Suppressor macrophage treated with lipopolysaccharide for 4 hours (primary cell): ENCODE measurements at regions not wholly inside any gene's neighbourhood (a gene's known extent, or its start where the extent isn't known, plus 50 kb on each side); places are given as distances from the start of the nearest gene placed in this dataset.

Experiments used
- DNase-seq: peaks from one replicate; pipeline ENCODE4 v3.0.0-alpha.2; 2020

DNA sequence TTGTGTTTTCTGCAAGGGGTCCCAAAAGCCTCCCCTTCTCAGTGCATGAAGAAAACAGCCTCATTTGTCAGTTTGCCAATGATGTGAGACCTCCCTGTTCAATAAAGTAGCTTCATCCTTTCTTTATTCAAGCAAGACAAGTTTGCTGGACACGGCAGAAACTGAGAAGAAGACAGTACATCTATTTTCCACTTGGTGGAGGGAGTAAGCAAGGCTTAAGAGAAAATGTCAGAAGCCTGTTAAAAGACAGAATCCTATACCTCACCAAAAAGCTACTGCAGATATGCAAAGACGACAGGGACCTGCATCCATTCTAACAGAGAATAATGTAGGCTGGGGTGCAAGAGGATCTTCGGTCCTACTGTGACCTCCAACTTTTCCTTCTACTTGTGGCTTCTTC, 506.8 kb upstream of the VRK2 start:
- no peak for DNase-seq

GRCh38 chr2:57542081-57542480, 504.5 kb upstream of the VRK2 start:
- DNase-seq = no peak

GRCh38 chr2:57543211-57543610, 503.4 kb upstream of the VRK2 start:
- no peak for DNase-seq

GRCh38 chr2:57544624-57545023, 502.0 kb upstream of the VRK2 start:
- no peak for DNase-seq

- DNase-seq = no peak
Observed at GRCh38 chr2:57546478-57546877, 500.1 kb upstream of the VRK2 start.

DNA sequence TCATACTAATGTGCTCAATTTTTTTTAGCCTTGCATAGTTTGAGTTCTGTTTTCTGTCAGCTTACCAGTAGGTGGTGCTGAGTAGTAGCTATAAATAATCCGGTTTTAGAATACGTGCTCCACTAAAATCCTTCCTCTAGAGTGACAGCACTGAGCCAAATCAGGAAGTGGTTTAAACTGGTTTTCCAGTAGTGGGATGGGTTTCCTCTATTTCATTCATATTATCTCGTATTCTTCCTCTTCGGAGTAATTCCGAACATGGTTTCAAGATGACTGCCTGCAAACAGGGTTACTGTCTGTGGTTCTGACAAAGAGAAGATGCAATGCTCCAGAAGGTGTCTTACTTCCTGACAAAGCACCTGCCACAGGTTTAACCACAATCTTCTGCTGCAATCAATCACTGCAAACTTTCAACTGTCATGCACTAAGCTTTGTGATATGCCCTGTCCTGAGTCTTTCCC, 496.9 kb upstream of the VRK2 start:
- DNase-seq = peak; percentile 72

- DNase-seq = no peak
Observed at GRCh38 chr2:57550912-57551311, 495.7 kb upstream of the VRK2 start.

DNA sequence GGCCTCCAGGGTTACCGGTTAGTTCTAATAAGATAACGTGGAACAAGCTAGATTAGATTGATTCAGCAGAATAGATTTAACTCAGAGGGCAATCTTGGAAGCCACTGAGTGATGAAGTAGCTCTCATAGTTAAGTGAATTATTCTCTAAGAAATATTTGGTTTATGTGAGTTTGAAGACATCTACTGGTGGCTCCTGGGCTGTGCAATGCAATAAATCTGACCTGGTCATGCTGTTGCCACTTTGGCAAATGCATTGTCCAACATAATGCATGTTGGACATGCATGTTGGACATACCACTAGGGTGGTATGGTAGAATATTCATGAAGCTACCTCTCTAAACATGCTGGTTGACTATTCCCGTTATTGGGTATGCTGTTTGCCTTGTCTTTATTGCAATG, 493.7 kb upstream of the VRK2 start:
- DNase-seq = no peak

DNA sequence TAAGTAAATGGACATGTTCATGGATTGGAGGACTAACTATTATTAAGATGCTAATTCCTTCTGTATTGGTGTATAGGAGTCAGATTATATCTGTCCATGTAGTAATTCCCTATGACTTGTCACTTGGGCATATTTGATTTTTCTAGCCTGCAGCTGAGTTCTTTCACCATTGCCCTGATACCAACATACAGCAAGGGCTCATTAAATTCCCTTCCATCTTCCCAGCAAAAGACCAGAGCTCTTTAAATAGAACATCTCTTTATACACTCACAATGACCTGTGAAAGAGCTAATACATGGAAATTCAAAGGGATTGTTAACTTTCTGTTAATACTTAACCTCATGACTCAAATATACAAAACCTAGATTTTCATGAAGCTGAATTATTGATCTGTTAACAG, 492.3 kb upstream of the VRK2 start:
- DNase-seq = no peak

DNA sequence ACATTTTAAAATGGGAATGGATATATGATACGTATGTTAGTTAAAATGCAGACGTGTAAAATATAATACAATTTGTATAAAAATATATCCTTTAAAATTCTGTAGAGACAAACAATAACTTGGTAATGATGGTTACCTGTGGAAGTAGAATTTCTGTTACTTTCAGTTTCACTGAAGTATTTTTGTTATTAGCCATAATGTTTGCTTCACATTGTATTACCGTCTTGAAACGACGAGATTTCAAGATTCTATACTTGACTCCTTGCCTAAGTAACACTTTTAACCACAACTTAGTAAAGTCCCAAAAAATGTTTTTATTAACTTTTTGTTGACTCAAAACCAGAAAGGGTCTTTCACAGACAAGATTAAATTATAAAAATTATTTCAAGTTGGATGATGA, 488.3 kb upstream of the VRK2 start:
- DNase-seq = no peak

- no peak for DNase-seq
Observed at GRCh38 chr2:57562495-57562894, 484.1 kb upstream of the VRK2 start.

DNA sequence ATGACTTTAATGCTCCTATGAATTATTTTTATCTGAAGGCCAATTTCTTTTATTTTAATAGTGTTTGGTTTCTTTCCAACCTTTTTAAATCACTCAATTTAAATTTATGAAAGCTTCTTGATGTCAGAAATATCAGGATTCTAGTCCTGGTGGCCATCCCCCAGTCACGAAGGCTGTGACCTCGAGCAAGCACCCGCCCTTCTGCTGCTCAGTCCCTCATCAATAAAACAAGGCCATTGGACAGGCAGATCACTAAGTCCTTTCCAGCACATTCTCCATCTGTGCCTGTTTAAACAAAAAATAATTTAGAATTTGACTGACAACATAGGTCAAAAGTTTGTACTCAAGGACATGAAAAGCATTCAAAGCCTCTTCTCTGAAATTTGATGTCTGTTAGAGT, 483.6 kb upstream of the VRK2 start:
- DNase-seq = no peak

DNA sequence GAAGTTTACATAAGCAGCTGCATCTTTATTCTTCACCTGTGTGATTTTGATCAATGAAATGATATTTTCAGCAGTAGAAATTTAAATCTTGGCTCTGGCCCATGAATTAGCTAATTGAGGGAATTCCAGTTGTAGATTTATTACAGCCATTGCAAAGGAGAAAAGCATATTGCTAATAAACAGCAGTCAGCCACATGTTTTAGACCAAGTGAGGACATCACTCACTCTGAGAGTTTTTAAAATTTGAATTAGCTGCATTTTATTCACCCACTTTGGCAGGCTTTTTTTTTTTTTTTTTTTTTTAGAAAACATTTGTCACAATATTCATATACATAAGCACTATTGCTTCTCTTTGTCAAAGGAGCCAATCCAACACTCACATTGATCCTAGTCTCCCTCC, 479.4 kb upstream of the VRK2 start:
- DNase-seq = no peak

DNA sequence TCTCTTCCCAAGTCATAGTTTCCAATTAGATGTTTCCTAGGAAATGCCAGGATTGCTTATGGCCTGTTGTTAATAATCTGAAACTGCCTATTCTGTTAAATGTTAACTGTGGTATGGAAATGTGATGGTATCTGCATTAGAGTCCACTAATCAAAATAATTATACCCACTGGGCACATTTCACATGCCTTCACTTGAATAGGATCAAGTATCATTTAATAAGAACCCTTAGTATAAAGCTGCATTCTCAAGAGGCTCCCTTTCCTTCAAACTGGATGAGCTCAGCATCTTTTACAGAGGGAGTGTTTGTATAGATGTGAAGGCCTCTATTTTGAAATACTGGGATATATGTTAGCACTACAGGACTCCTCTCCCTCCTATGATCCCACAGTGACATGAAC, 477.2 kb upstream of the VRK2 start:
- DNase-seq = no peak

DNA sequence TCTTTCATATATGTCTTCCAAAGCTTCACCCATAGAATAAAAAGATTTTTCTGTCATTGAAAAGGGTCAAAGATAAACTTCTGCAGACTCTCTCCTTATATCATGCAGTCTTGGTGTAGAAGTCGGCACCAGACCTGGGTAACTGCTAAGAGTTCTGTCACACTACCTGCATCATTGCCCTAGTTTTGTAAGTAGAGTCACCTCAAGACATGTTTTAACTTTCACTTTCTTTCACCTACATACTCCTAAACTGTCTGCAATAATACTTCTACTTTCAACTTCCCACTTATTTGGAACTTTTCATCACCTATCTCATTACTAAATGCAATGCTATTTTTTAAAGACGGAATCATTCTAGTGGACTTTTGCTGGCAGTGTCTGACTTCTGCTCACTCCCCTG, 475.6 kb upstream of the VRK2 start:
- DNase-seq = no peak

DNA sequence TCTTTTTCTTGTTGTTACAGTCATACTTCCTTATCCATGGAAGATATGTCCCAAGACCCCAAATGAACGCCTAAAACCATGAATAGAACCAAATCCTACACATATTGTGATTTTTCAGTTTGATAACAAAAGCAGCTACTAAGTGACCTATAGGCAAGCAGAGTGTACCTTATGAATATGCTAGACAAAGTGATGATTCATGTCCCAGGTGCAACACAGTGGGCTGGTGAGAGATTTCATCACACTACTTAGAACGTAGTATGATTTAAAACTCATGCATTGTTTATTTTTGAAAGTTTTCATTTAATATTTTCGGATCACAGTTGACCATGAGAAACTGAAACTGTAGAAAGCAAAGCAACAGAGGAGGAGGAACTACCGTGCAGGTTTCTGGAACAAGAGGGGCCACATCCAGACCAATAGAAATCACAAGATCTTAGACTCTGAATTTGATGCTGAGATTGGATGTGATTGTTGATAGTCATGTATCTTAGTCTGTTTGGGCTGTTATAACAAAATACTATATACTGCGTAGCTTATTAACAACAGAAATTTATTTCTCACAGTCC, 470.8 kb upstream of the VRK2 start:
- DNase-seq = no peak

DNA sequence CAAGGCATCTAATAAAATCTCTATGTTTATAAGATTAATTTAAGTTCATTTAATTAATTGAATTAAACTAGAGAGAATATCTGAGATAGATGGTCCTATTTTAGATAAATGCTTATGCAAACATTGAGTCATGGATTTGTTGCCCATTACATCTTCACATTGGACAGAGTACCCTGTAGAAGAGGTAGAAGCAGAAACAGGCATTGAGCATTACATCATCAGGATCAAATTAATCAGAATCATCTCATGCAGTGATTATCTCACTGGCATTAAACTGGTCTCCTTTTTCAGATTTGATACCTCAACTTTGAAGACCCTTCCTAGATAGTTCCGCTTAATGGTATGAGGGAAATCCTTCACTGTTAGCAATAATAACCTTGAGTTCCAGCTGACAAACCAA, 469.6 kb upstream of the VRK2 start:
- DNase-seq = no peak

GRCh38 chr2:57597940-57598339, 448.7 kb upstream of the VRK2 start:
- DNase-seq = no peak

- peak; percentile 47 for DNase-seq
Observed at GRCh38 chr2:57598551-57598950, 448.1 kb upstream of the VRK2 start.

DNA sequence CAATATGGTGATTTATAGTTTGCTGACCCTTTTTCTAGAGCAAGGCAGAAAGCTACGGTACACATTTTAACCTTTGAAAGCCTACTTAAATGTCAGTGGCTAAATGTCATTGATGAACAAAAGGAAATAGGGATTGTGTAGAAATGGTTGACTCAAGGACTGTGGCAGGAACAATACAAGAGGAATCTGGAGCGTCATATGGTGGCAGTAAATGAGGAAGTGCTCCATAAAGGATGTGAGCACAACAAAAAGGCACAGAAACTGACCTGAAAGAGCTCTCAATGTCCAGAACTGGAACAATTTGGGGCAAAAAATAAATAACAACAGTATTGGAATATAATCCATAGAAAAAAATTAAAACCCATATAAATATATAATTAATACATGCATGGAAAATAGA, 443.9 kb upstream of the VRK2 start:
- DNase-seq = peak; percentile 78

- DNase-seq = no peak
Observed at GRCh38 chr2:57614988-57615387, 431.6 kb upstream of the VRK2 start.

- DNase-seq = no peak
Observed at GRCh38 chr2:57615855-57616556, 430.6 kb upstream of the VRK2 start.

GRCh38 chr2:57617318-57617717, 429.3 kb upstream of the VRK2 start:
- DNase-seq = no peak

- DNase-seq = no peak
Observed at GRCh38 chr2:57621122-57621663, 425.4 kb upstream of the VRK2 start.

- no peak for DNase-seq
Observed at GRCh38 chr2:57622009-57622408, 424.6 kb upstream of the VRK2 start.
